Suppressor macrophage (primary cell): ENCODE measurements at regions not wholly inside any gene's neighbourhood (a gene's known extent, or its start where the extent isn't known, plus 50 kb on each side); places are given as distances from the start of the nearest gene placed in this dataset.

ENCODE experiments used
- DNase-seq, 4 experiments: peaks; one replicate each; pipeline ENCODE4 v3.0.0-alpha.2; 2020 to 2022

GRCh38 chr10:28783087-28783486, 105.8 kb downstream of the BAMBI start:
- no peak for DNase-seq

GRCh38 chr10:28785018-28785417, 107.7 kb downstream of the BAMBI start:
- no peak for DNase-seq

GRCh38 chr10:28788252-28788651, 110.9 kb downstream of the BAMBI start:
- DNase-seq = no peak

GRCh38 chr10:28788762-28789161, 111.4 kb downstream of the BAMBI start:
- DNase-seq = no peak

GRCh38 chr10:28790146-28790545, 112.8 kb downstream of the BAMBI start:
- no peak for DNase-seq

- no peak for DNase-seq
Measured at GRCh38 chr10:28793482-28793881, 116.2 kb downstream of the BAMBI start.

GRCh38 chr10:28794986-28795385, 117.7 kb downstream of the BAMBI start:
- no peak for DNase-seq

GRCh38 chr10:28796606-28797512, 119.5 kb downstream of the BAMBI start:
- DNase-seq = peak in 2 of 4 experiments; percentile 4 to 24

GRCh38 chr10:28797904-28798371, 120.6 kb downstream of the BAMBI start:
- no peak for DNase-seq

GRCh38 chr10:28798428-28798955, 121.2 kb downstream of the BAMBI start:
- DNase-seq = no peak

- DNase-seq = no peak
Measured at GRCh38 chr10:28798964-28799363, 121.6 kb downstream of the BAMBI start.

GRCh38 chr10:28800144-28800543, 122.8 kb downstream of the BAMBI start:
- DNase-seq = no peak

GRCh38 chr10:28801247-28801646, 123.9 kb downstream of the BAMBI start:
- no peak for DNase-seq

- no peak for DNase-seq
Measured at GRCh38 chr10:28801869-28802268, 124.5 kb downstream of the BAMBI start.

GRCh38 chr10:28805390-28805789, 128.1 kb downstream of the BAMBI start:
- no peak for DNase-seq

- DNase-seq = no peak
Measured at GRCh38 chr10:28806488-28806941, 129.2 kb downstream of the BAMBI start.

GRCh38 chr10:28806951-28807759, 129.8 kb downstream of the BAMBI start:
- no peak for DNase-seq

GRCh38 chr10:28807760-28808613, 130.7 kb downstream of the BAMBI start:
- DNase-seq = peak in 2 of 4 experiments; percentile 10 to 25

- no peak for DNase-seq
Measured at GRCh38 chr10:28808693-28809092, 131.4 kb downstream of the BAMBI start.

- DNase-seq = peak; percentile 8 to 38 (median 24)
Measured at GRCh38 chr10:28810057-28810870, 132.9 kb downstream of the BAMBI start.
